Islet precursor cell (in vitro differentiated cells): ENCODE measurements at regions not wholly inside any gene's neighbourhood (a gene's known extent, or its start where the extent isn't known, plus 50 kb on each side); places are given as distances from the start of the nearest gene placed in this dataset.

ENCODE experiments used
- DNase-seq: peaks from one replicate; pipeline ENCODE4 v3.0.0-alpha.2; 2018

- DNase-seq = no peak
Measured at GRCh38 chr16:51225878-51226277, 74.8 kb upstream of the SALL1 start.

- no peak for DNase-seq
Measured at GRCh38 chr16:51224317-51224716, 73.2 kb upstream of the SALL1 start.

- DNase-seq = no peak
Measured at GRCh38 chr16:51222016-51222415, 70.9 kb upstream of the SALL1 start.

GRCh38 chr16:51211148-51211547 lies 60.1 kb upstream of the SALL1 start:
- DNase-seq = no peak

- DNase-seq = no peak
Measured at GRCh38 chr16:51210087-51210486, 59.0 kb upstream of the SALL1 start.

GRCh38 chr16:51201604-51202003 lies 50.5 kb upstream of the SALL1 start:
- no peak for DNase-seq
